Esophagus muscularis mucosa (tissue), 4 donors: ENCODE measurements at regions not wholly inside any gene's neighbourhood (a gene's known extent, or its start where the extent isn't known, plus 50 kb on each side); places are given as distances from the start of the nearest gene placed in this dataset.

Source experiments
- CTCF ChIP-seq, 3 experiments: fragments of 200-600 bp in 2 of 3; fragments of 450-650 bp in 1 of 3; sonication (generic) in 2 of 3; IDR thresholded peaks; one replicate each; pipeline ENCODE4 v1.5.1; 2017 to 2019; ENCODE audit warnings: antibody characterized with exemption in 3 of 3, mild to moderate bottlenecking in 2 of 3, moderate library complexity in 1 of 3
- EP300 ChIP-seq: sonication (generic); formaldehyde crosslinking; IDR thresholded peaks from one replicate; pipeline ENCODE4 v1.6.1; 2017; ENCODE audit warnings: antibody characterized with exemption
- POLR2A ChIP-seq: fragments of 450-650 bp; IDR thresholded peaks from one replicate; pipeline ENCODE4 v1.6.1; 2017; ENCODE audit warnings: antibody characterized with exemption, moderate library complexity, mild to moderate bottlenecking, low read depth
- POLR2AphosphoS5 ChIP-seq, 2 donors: sonication (generic); formaldehyde crosslinking; IDR thresholded peaks; one replicate each; pipeline ENCODE4 v1.6.1; 2017; ENCODE audit warnings: antibody characterized with exemption in 2 of 2

DNA sequence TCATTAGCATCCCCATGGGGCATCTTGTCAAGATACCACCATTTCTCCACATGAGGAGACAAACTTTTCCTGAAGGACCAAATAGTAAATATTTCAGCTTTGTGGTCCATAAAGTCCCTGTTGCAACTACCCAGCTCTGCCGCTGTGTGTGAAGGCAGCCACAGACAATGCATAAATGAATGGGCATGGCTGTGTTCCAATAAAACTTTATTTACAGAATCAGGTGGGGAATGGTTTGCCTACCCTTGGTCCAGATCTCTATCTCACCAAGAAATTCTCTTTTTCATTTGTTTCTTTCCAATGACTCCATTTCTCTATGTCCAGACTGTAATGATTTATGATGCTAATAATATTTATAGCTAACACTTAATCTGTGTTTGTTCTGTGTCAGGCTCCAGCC lies 409.3 kb upstream of the TBX3 start:
- no peak for TF ChIP-seq CTCF (IDR thresholded peaks at IDR 0.05)
- TF ChIP-seq POLR2AphosphoS5 (IDR thresholded peaks at IDR 0.05) = no peak
- TF ChIP-seq POLR2A = no peak
- TF ChIP-seq EP300 = no peak
